22Rv1 (cell line): ENCODE measurements at regions not wholly inside any gene's neighbourhood (a gene's known extent, or its start where the extent isn't known, plus 50 kb on each side); places are given as distances from the start of the nearest gene placed in this dataset.

Source experiments
- H3K27ac ChIP-seq: fragments of 450-650 bp; 2 replicates; pipeline ENCODE4 v1.5.1; 2017
- CTCF ChIP-seq: fragments of 450-650 bp; IDR thresholded peaks from 2 replicates; pipeline ENCODE4 v1.5.1; 2017; ENCODE audit warnings: mild to moderate bottlenecking
- ZFX ChIP-seq: fragments of 450-650 bp; IDR thresholded peaks from 2 replicates; pipeline ENCODE4 v1.6.1; 2017; ENCODE audit warnings: antibody characterized with exemption, borderline replicate concordance

- H3K27ac ChIP-seq: no peak overlapping the region
- TF ChIP-seq CTCF (no peak), ZFX (no peak)
Measured at GRCh38 chr6:129911732-129912131, 50.6 kb upstream of the TMEM244 start.
